ELR (cell line): ENCODE measurements at regions not wholly inside any gene's neighbourhood (a gene's known extent, or its start where the extent isn't known, plus 50 kb on each side); places are given as distances from the start of the nearest gene placed in this dataset.
A peak's percentile ranks its signal among the peaks of the same experiment; 100 is the strongest.

Experiments
- DNase-seq: peaks from one replicate; pipeline ENCODE4 v3.0.0-alpha.2; 2015; ENCODE audit warnings: low read depth

GRCh38 chr22:47282366-47282765 lies 519.9 kb downstream of the TBC1D22A start:
- no peak for DNase-seq

GRCh38 chr22:47281126-47282106 lies 519.0 kb downstream of the TBC1D22A start:
- DNase-seq = no peak

GRCh38 chr22:47280301-47280700 lies 517.9 kb downstream of the TBC1D22A start:
- no peak for DNase-seq

- no peak for DNase-seq
These were observed 517.3 kb downstream of the TBC1D22A start for GRCh38 chr22:47279746-47280145.

- DNase-seq = no peak
These were observed 516.9 kb downstream of the TBC1D22A start for GRCh38 chr22:47279337-47279736.

- no peak for DNase-seq
These were observed 516.2 kb downstream of the TBC1D22A start for GRCh38 chr22:47278655-47279054.

- DNase-seq = no peak
These were observed 515.1 kb downstream of the TBC1D22A start for GRCh38 chr22:47277531-47277930.

- DNase-seq = no peak
These were observed 514.5 kb downstream of the TBC1D22A start for GRCh38 chr22:47276991-47277390.

GRCh38 chr22:47276450-47276820 lies 514.0 kb downstream of the TBC1D22A start:
- no peak for DNase-seq

GRCh38 chr22:47275605-47276449 lies 513.4 kb downstream of the TBC1D22A start:
- DNase-seq = no peak

- no peak for DNase-seq
These were observed 511.7 kb downstream of the TBC1D22A start for GRCh38 chr22:47274196-47274595.

- no peak for DNase-seq
These were observed 508.1 kb downstream of the TBC1D22A start for GRCh38 chr22:47270463-47271135.

- DNase-seq = no peak
These were observed 507.2 kb downstream of the TBC1D22A start for GRCh38 chr22:47269516-47270088.

- no peak for DNase-seq
These were observed 505.2 kb downstream of the TBC1D22A start for GRCh38 chr22:47267513-47268282.

GRCh38 chr22:47266329-47266728 lies 503.9 kb downstream of the TBC1D22A start:
- DNase-seq = no peak

- no peak for DNase-seq
These were observed 498.1 kb downstream of the TBC1D22A start for GRCh38 chr22:47260551-47260950.

- DNase-seq = peak; percentile 2
These were observed 497.5 kb downstream of the TBC1D22A start for GRCh38 chr22:47259990-47260389.

- DNase-seq = no peak
These were observed 496.6 kb downstream of the TBC1D22A start for GRCh38 chr22:47259049-47259448.

GRCh38 chr22:47257976-47258375 lies 495.5 kb downstream of the TBC1D22A start:
- no peak for DNase-seq

GRCh38 chr22:47257566-47257965 lies 495.1 kb downstream of the TBC1D22A start:
- DNase-seq = no peak

GRCh38 chr22:47251911-47252310 lies 489.5 kb downstream of the TBC1D22A start:
- DNase-seq = no peak
